GM12878 (cell line): ENCODE measurements at regions not wholly inside any gene's neighbourhood (a gene's known extent, or its start where the extent isn't known, plus 50 kb on each side); places are given as distances from the start of the nearest gene placed in this dataset.

ENCODE experiments used
- ATAC-seq: fragments of 200-7000 bp; cut with Tn5 transposase; 3 replicates; pipeline ENCODE4 v1.9.1; 2020; ENCODE audit warnings: mild to moderate bottlenecking, moderate library complexity
- BruUV-seq: library from RNA; stranded (reverse); fragments of 400-500 nt; replicated peaks from 2 replicates; lab custom pipeline; 2021; lab: Mats Ljungman, UMichigan
- CTCF ChIA-PET: fragments of 300-600 bp; sonication (Branson Sonifier 250); formaldehyde crosslinking; extraction: SDS; loops from one replicate; lab custom pipeline; 2021; ENCODE audit warnings: inconsistent platforms; lab: Yijun Ruan, JAX
- POLR2A ChIA-PET: fragments of 350-600 bp; formaldehyde crosslinking; extraction: SDS; loops from one replicate; lab custom pipeline; 2021; ENCODE audit warnings: inconsistent platforms; lab: Charles Lee
- RAD21 ChIA-PET: fragments of 300-600 bp; sonication (Branson Sonifier 250); formaldehyde crosslinking; loops from one replicate; lab custom pipeline; 2023; ENCODE audit warnings: antibody characterized with exemption; ENCODE audit not compliant: unreplicated experiment; lab: Charles Lee
- SMC1A ChIA-PET: fragments of 300-600 bp; sonication (Branson Sonifier 250); formaldehyde crosslinking; loops from one replicate; lab custom pipeline; 2023; ENCODE audit not compliant: unreplicated experiment, uncharacterized antibody; lab: Charles Lee
- DNase-seq: peaks from one replicate; pipeline ENCODE4 v3.0.0-alpha.2; 2011; ENCODE audit warnings: low read depth, low spot score
- FAIRE-seq: peaks from 3 replicates; lab custom pipeline; 2011; peaks lifted over from hg19 to GRCh38; lab: Jason Lieb, UNC
- H2AFZ ChIP-seq: 2 replicates; pipeline ENCODE4 v1.6.0; 2011; ENCODE audit warnings: low read depth, low read length, control low read depth; ENCODE audit not compliant: control insufficient read depth
- H3K27ac ChIP-seq: 2 replicates; pipeline ENCODE4 v1.5.1; 2011; ENCODE audit warnings: control low read depth; ENCODE audit not compliant: control insufficient read depth, insufficient read depth
- H3K27me3 ChIP-seq, 2 experiments: replicated peaks in 1 of 2; 2 replicates each; pipeline versions ENCODE4 v1.6.0 to v1.6.1; 2011; ENCODE audit warnings: low read length in 1 of 2; ENCODE audit not compliant: control insufficient read depth in 2 of 2, insufficient read depth in 2 of 2
- H3K36me3 ChIP-seq, 2 experiments: 2 replicates each; pipeline ENCODE4 v1.5.1; 2011; ENCODE audit warnings: low read length in 1 of 2; ENCODE audit not compliant: control insufficient read depth in 2 of 2, insufficient read depth in 2 of 2
- H3K4me1 ChIP-seq: 2 replicates; pipeline ENCODE4 v1.6.1; 2011; ENCODE audit warnings: mild to moderate bottlenecking, low read length, moderate library complexity, mixed read lengths; ENCODE audit not compliant: control insufficient read depth, insufficient read depth
- H3K4me2 ChIP-seq: 2 replicates; pipeline ENCODE4 v1.6.0; 2011; ENCODE audit warnings: control low read depth; ENCODE audit not compliant: control insufficient read depth, insufficient read depth
- H3K4me3 ChIP-seq: fragments of 200-600 bp; sonication (generic); 2 replicates; pipeline ENCODE4 v1.5.1; 2016
- H3K79me2 ChIP-seq: 2 replicates; pipeline ENCODE4 v1.6.0; 2011; ENCODE audit warnings: low read length; ENCODE audit not compliant: control insufficient read depth, insufficient read depth
- H3K9ac ChIP-seq: 2 replicates; pipeline ENCODE4 v1.8.0; 2011; ENCODE audit warnings: low read length, control low read depth, mixed read lengths; ENCODE audit not compliant: control insufficient read depth, insufficient read depth
- H3K9me3 ChIP-seq: replicated peaks from 3 replicates; pipeline ENCODE4 v1.5.1; 2011; ENCODE audit warnings: mild to moderate bottlenecking, low read length; ENCODE audit not compliant: control insufficient read depth, insufficient read depth
- H4K20me1 ChIP-seq: 2 replicates; pipeline ENCODE4 v1.6.0; 2011; ENCODE audit not compliant: control insufficient read depth, insufficient read depth
- BHLHE40 ChIP-seq, 2 experiments: fragments of 450-650 bp in 1 of 2; IDR thresholded peaks; 2 replicates each; pipeline ENCODE4 v1.6.1; 2011 to 2017; ENCODE audit warnings: low read depth in 2 of 2, borderline replicate concordance in 1 of 2, improper control_type of control experiment in 1 of 2, low read length in 1 of 2, mild to moderate bottlenecking in 1 of 2
- CEBPB ChIP-seq, 2 experiments: fragments of 150-350 bp in 1 of 2; IDR thresholded peaks; 2 replicates each; pipeline ENCODE4 v1.6.1; 2012 to 2014; ENCODE audit warnings: low read depth in 2 of 2, low read length in 2 of 2, borderline replicate concordance in 1 of 2, inconsistent platforms in 1 of 2
- E4F1 ChIP-seq: fragments of 450-650 bp; IDR thresholded peaks from 2 replicates; pipeline ENCODE4 v1.6.1; 2018; ENCODE audit warnings: borderline replicate concordance, mild to moderate bottlenecking; ENCODE audit not compliant: partially characterized antibody
- EED ChIP-seq: sonication (generic); IDR thresholded peaks from 2 replicates; pipeline ENCODE4 v1.6.1; 2016; ENCODE audit warnings: antibody characterized with exemption, low read depth
- FOXK2 ChIP-seq: fragments of 450-650 bp; IDR thresholded peaks from 2 replicates; pipeline ENCODE4 v1.6.1; 2017; ENCODE audit warnings: mild to moderate bottlenecking, moderate library complexity
- NFYB ChIP-seq: IDR thresholded peaks from 2 replicates; pipeline ENCODE4 v1.6.1; 2011; ENCODE audit warnings: low read depth, mild to moderate bottlenecking, low read length, improper control_type of control experiment, moderate library complexity; ENCODE audit not compliant: insufficient read depth
- NRF1 ChIP-seq: conservative IDR thresholded peaks from 2 replicates; pipeline ENCODE4 v1.6.1; 2011; ENCODE audit warnings: mild to moderate bottlenecking, low read depth, low read length, improper control_type of control experiment
- PBX3 ChIP-seq: IDR thresholded peaks from 2 replicates; pipeline ENCODE4 v1.6.1; 2011; ENCODE audit warnings: mild to moderate bottlenecking, low read depth, low read length, moderate library complexity; ENCODE audit not compliant: insufficient replicate concordance
- ZNF24 ChIP-seq: fragments of 450-650 bp; IDR thresholded peaks from 2 replicates; pipeline ENCODE4 v1.6.1; 2017; ENCODE audit warnings: antibody characterized with exemption, mild to moderate bottlenecking
- WGBS: methylation state at CpG from one replicate; pipeline ENCODE4 v1.1.6; 2016; ENCODE audit warnings: low lambda C conversion rate; ENCODE audit not compliant: insufficient replicate concordance, insufficient coverage; ENCODE audit errors: missing lambda C conversion rate; 5-methylcytosine and 5-hydroxymethylcytosine counted together
- in situ Hi-C: fragments of 300-500 bp; cut with MboI; formaldehyde crosslinking; loops from 9 replicates; pipeline ENCODE4 v1.14.3; 2018; ENCODE audit warnings: mixed read lengths
- intact Hi-C: fragments of 100-400 bp; cut with micrococcal nuclease; formaldehyde crosslinking; loops from one replicate; pipeline ENCODE4 v1.14.2; 2022; ENCODE audit not compliant: unreplicated experiment

- no peak for TF ChIP-seq E4F1
- TF ChIP-seq NRF1: no peak
- TF ChIP-seq EED: no peak
- no peak for TF ChIP-seq PBX3
- TF ChIP-seq CEBPB (IDR thresholded peaks at IDR 0.05; ENCODE audit: borderline replicate concordance in 1 of 2, low read depth in 2 of 2, low read length in 2 of 2): no peak
Measured at GRCh38 chr2:7983451-7983850, 698.4 kb upstream of the ID2 start (continued).

- Histone ChIP-seq H3K4me2 (no peak overlapping the region), H3K9ac (no peak overlapping the region), H3K4me1 (peaks cover 11% of the 10 kb centered on the region), H4K20me1 (no peaks in the 10 kb centered on the region), H3K79me2 (no peaks in the 10 kb centered on the region), H2AFZ (no peak overlapping the region), H3K4me3 (no peak overlapping the region)
- no peak for FAIRE-seq
- DNase-seq: no peak
- 24% methylated on average over 2 of the region's 2 CpGs for WGBS
- no peak for ATAC-seq
- RAD21 ChIA-PET: interaction anchor here (0.8 to 0.9 kb wide), 2 partner anchors 11 to 13 kb away, joined by 3 read pairs; no protein-coding TSS in a partner anchor
- SMC1A ChIA-PET: interaction anchor here (0.6 to 1.2 kb wide), 4 partner anchors 11 to 92 kb away, joined by 3 to 4 read pairs (median 4); no protein-coding TSS in a partner anchor
- CTCF ChIA-PET: interaction anchor here (0.6 to 2.0 kb wide), 5 partner anchors 8 to 165 kb away, joined by 3 to 8 read pairs (median 3); no protein-coding TSS in a partner anchor
- in situ Hi-C loops (no loop called here), intact Hi-C loops (no loop called here)
- TF ChIP-seq NFYB: no peak
- no peak for TF ChIP-seq ZNF24
- TF ChIP-seq BHLHE40 (IDR thresholded peaks at IDR 0.05; ENCODE audit: borderline replicate concordance in 1 of 2, low read depth in 2 of 2, low read length in 1 of 2): no peak
- TF ChIP-seq FOXK2: no peak
- no peak for TF ChIP-seq NRF1
- TF ChIP-seq, all 136 proteins: peak for 0
- Histone ChIP-seq H3K36me3 (no peaks in the 10 kb centered on the region), H3K27me3 (no peaks in the 10 kb centered on the region), H3K27ac (no peak overlapping the region), H3K9me3 (peaks cover 5% of the 10 kb centered on the region)
- POLR2A ChIA-PET: no interaction called here
- no TSS peak for BruUV-seq
Measured at GRCh38 chr2:7983912-7984311, 697.9 kb upstream of the ID2 start.
